Activated CD4-positive, alpha-beta T cell treated with anti-CD3 and anti-CD28 coated beads for 24 hours (primary cell): ENCODE measurements at regions not wholly inside any gene's neighbourhood (a gene's known extent, or its start where the extent isn't known, plus 50 kb on each side); places are given as distances from the start of the nearest gene placed in this dataset.

Experiments used
- DNase-seq, 2 donors: peaks; one replicate each; pipeline ENCODE4 v3.0.0-alpha.2; 2020; ENCODE audit warnings: low read depth in 2 of 2

- DNase-seq = no peak
Observed at GRCh38 chr5:3654515-3654914, 58.9 kb downstream of the IRX1 start.

DNA sequence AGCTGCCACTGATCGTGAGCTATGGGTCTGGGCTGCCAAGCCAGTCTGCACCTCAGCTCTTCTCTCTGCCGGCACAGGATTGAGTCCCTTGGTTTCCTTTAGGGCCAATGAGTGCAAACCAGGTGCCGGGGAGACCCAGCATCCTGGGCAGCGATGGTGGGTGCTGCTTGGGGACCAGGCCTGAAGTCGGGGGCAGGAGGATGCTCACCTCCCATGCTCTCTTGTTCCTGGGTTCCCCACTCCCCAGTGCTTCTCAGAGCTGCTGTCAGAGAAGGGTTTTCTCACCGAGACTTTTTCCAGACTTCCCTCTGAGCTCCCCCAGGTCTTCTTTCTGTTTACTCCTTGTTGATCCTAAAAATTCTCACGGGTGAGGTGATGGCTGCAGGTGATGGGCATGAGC is 61.2 kb downstream of the IRX1 start:
- no peak for DNase-seq

- DNase-seq = no peak
Observed at GRCh38 chr5:3657364-3658022, 61.9 kb downstream of the IRX1 start.

GRCh38 chr5:3658929-3659328 is 63.3 kb downstream of the IRX1 start:
- DNase-seq = no peak

- DNase-seq = no peak
Observed at GRCh38 chr5:3659907-3660306, 64.3 kb downstream of the IRX1 start.

DNA sequence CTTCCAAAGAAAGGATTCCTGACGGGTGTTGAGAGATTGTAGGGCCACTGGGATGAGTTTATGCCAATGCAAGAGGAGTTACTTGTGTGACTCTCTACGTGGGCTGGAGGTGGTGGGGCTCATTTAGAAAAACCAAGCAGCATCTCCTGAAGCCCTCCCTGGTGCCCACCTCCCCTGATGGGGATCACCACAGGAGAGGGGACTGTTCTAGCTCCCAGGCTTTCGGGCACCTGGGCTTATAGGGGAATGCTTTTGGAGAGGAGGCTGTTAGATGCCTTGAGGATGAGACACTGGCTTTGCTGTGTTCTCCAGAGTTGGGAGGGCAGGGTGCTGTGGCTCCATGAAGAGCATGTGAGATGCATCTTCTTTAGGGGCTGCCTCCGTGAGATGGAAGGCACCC is 65.0 kb downstream of the IRX1 start:
- no peak for DNase-seq

GRCh38 chr5:3661755-3662296 is 66.2 kb downstream of the IRX1 start:
- no peak for DNase-seq

DNA sequence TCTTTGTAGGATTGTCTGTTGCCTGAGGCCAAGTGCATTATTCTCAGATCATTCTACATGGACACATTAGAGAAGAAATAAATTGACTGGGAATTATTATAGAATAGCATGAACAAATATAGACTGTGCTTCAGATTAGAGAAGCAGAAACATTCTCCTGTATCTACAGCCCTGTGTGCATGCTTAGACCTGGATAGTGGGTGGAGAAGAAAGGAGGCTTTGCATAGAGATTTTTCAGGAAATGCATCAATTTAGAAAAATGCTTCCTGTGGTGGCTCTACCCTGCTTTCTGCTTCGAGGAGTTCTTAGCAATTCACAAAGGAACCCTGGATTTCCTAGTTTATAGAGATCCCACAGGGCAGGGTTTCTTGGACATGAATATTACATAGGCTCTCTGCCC is 66.7 kb downstream of the IRX1 start:
- DNase-seq = no peak

- no peak for DNase-seq
Observed at GRCh38 chr5:3671337-3671736, 75.7 kb downstream of the IRX1 start.

DNA sequence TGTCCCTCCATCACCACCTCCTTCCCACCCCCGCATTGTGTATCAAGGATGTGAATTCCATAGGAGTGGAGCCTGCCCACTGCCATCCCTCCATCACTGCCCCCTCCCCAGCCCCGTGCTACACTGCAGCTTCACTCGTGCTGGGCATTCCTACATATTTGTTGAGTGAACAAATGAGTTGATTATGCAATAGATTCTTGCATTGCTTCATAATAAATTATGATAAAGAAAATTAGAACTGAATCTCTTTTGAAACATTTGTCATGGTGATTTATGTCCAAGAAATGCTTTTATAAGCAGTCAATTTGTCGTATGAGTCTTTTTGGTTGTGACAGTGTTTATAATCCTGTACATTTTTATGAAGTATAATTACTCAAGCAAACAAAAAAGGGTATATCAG is 83.2 kb downstream of the IRX1 start:
- DNase-seq = no peak

DNA sequence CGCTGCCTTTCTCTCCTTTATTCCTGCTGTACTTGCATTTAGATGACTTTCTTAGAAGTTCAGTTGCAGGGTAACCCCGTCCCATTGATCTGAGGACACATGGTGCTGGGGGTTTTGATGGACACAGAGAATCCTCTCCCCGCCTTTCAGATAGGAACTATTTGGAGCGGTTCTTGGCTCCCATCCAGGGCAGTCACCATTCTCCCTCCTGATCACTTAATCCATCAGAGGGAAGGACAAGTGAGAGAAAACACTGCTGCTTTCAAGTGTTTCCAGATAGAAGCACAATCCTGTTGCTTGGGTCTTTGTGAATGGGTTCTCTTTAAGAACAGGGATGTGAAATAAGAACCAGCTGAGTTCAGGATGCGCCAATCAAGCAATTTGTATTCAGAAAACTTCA is 85.2 kb downstream of the IRX1 start:
- no peak for DNase-seq

DNA sequence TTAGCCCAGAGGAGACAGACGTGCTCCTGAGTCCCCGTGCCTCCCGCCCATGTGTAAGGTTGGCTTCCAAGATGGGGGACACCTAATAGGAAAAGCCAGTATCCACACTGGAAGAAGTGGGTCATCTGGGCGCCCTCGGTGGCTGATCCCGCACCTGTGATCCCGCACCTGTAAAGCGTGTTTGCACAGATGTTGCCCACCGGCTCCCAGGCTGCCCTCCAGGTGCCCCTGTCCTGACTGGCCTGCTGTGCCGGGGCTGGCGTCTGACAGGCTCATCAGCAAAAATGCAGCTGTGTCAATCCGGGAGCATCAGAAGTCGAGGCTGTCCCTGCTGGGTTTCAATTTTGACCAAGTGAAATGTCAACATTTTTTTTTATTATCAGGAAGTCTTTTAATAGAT is 88.5 kb downstream of the IRX1 start:
- no peak for DNase-seq

DNA sequence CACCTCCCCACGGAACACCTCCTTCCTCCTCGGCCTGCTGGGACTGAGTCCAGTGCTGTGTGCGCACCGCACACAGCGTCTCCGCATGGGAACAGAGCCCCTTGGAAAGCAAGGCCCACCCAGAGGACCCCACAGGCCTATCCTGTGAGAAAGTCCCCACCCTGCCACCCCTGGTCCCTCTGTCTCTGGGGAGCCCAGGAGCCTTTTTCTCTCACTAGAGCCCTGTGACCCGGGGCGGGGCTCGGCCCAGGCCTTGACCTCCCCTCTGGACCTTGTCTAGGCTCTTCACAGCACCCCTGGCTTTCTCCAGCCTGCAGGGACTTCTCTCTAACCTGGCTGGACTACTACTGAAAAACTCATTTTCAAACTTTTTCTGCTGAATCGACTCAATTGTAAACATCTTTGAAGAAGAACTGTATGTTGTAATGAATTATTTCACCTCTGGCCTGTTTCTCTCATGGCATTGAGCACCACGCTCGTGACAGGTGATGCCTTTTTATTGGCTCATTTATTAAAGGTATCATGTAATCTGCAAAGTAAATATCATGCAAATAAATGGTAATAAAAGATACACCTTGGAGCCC is 89.2 kb downstream of the IRX1 start:
- DNase-seq = no peak

GRCh38 chr5:3694819-3695218 is 99.2 kb downstream of the IRX1 start:
- no peak for DNase-seq

GRCh38 chr5:3695818-3696217 is 100.2 kb downstream of the IRX1 start:
- DNase-seq = no peak

- DNase-seq = no peak
Observed at GRCh38 chr5:3698412-3698811, 102.8 kb downstream of the IRX1 start.

DNA sequence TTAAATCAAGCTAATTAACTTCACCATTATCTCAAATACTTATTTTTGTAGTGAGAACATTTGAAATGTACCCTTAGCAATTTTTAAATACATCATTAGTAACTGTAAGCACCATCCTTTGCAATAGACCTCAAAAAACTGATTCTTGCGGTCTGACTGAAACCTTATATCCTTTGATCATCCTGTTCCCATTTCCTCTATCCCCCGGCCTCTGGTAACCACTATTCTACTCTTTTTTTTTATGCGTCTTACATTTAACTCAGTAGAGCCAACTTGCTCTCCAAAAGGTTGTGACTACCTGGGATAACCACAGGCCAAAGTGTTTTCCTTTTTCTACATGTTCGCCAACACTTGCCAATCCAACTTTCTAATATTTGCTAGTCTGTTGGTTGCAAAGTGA is 106.1 kb downstream of the IRX1 start:
- DNase-seq = no peak

DNA sequence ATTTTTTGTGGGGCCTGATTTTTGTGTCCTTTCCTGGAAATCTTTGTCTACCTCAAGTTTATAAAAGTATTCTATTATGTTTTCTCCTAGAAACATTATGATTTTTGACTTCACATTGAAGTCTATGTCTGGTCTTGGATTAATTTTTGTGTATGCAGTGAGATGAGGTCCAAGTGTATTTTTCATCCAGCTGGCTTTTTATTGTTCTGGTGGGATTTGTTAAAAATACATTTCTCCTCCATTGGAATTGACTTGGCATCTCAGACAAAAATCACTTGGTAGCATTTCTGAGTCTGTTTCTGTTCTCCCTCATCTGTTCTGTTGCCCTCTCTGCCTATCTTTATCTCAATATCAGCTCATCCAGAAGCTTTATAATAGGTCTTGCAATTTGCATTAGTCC is 109.0 kb downstream of the IRX1 start:
- no peak for DNase-seq

DNA sequence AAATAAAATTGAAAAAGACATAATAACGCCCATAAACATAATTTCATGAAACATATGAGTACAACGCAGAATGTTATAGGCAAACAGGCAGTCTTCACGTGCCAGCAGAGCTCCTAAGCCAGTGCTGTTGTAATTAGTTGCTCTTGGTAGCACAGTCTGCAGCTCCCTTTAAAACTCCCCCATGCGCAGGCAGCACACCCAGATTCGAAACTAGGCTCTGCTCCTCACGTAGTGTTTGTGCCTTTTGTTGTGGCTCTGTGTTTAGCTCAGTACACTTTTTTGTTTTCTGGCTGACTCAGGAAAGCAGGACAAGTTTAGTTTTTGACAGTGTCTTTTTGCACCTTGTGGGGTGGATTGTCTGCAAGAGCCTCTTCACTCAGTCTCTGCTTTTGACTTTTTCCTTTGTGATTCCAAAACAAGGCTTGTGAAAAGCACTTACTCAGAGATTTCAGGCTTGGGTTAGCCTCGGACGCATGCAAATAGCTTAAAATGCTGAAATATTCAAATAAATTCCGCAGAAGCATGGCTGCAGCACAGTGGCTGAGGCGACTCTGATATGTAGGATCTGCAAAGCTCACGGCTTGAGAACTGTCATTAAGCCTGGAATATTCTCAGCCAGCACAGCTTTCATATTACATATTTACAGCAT is 113.6 kb downstream of the IRX1 start:
- DNase-seq = no peak

DNA sequence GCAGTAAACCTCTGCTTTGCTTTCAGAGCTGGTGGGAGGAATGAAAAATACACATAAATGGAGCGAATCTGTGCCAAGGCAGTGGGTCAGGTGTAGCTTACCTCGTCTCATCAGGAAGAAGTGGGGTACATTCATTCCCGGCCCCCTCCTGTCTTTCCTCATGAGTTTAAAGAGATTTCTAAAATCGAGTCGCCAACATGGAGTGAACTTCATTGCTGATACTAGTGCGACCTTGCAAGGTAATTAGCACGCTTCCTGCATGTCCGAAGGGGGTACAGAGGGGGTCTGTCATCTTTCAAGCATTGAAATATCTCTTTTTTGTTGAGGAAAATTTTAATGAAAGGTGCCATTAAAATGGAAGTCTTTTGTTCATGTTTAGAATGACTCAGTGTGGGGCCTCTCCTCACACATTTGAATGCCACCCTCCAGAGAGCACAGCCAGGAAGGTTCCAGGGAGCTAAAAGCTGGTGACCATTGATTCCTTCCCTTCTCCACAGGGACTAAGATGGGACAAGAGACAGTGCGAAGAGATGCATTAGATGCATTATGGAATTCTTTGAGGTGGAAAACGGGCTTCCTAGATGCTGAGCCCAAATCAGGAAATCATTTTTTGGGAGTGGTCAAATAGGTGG is 114.2 kb downstream of the IRX1 start:
- DNase-seq = no peak

- DNase-seq = no peak
Observed at GRCh38 chr5:3715062-3715461, 119.4 kb downstream of the IRX1 start.

- DNase-seq = no peak
Observed at GRCh38 chr5:3729631-3730030, 134.0 kb downstream of the IRX1 start.

DNA sequence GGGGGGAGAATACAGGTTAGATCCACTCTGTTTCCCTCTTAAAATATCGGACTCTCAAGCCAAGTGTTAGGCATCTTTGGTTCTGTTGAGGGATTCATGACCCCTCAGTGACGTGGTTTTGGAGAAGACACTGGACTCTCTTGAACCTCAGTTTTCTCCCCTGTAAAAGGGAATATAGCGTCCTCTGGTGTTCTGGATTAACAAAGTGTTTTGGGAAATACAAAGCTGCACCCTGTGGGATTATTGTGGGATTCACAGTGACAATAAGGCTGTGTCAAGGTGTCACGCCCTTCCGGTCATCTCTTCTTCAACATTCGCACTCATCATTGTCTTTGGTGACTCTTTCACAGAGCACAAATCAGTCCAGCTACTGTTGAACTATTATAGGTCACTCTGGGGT is 139.0 kb downstream of the IRX1 start:
- no peak for DNase-seq
